Endothelial cell of umbilical vein (primary cell): ENCODE measurements at regions not wholly inside any gene's neighbourhood (a gene's known extent, or its start where the extent isn't known, plus 50 kb on each side); places are given as distances from the start of the nearest gene placed in this dataset.
A peak's percentile ranks its signal among the peaks of the same experiment; 100 is the strongest.

Experiments
- BruUV-seq: library from RNA; stranded (reverse); fragments of 400-500 nt; replicated peaks from 2 replicates; lab custom pipeline; 2021; lab: Mats Ljungman, UMichigan
- CTCF ChIA-PET: fragments of 300-600, 350-600 bp; sonication (Branson Sonifier 250); formaldehyde crosslinking; loops from one replicate; lab custom pipeline; 2021; ENCODE audit warnings: antibody characterized with exemption, inconsistent platforms; lab: Charles Lee
- POLR2A ChIA-PET: fragments of 300-600, 350-600 bp; sonication (Branson Sonifier 250); formaldehyde crosslinking; loops from one replicate; lab custom pipeline; 2021; ENCODE audit warnings: antibody characterized with exemption, inconsistent platforms; lab: Charles Lee
- DNase-seq: peaks from one replicate; pipeline ENCODE4 v3.0.0-alpha.2; 2011; ENCODE audit warnings: low read depth, low spot score
- FAIRE-seq: peaks from 2 replicates; lab custom pipeline; 2011; peaks lifted over from hg19 to GRCh38; lab: Jason Lieb, UNC
- H2AFZ ChIP-seq: 2 replicates; pipeline ENCODE4 v1.6.0; 2012; ENCODE audit warnings: low read depth, low read length, control low read depth, inconsistent platforms
- H3K27ac ChIP-seq: 2 replicates; pipeline ENCODE4 v1.5.1; 2011; ENCODE audit warnings: low read depth, mild to moderate bottlenecking, control low read depth, low read length, moderate library complexity; ENCODE audit not compliant: insufficient read depth
- H3K27me3 ChIP-seq, 2 experiments: 2 replicates each; pipeline versions ENCODE4 v1.6.0 to v1.6.1; 2011; ENCODE audit warnings: low read length in 2 of 2, mixed read lengths in 1 of 2; ENCODE audit not compliant: control insufficient read depth in 2 of 2, insufficient read depth in 2 of 2
- H3K36me3 ChIP-seq, 2 experiments: 2 replicates in 1 of 2; 3 replicates in 1 of 2; pipeline ENCODE4 v1.5.1; 2011; ENCODE audit warnings: low read length in 2 of 2, mild to moderate bottlenecking in 1 of 2, moderate library complexity in 1 of 2; ENCODE audit not compliant: control insufficient read depth in 2 of 2, insufficient read depth in 2 of 2; ENCODE audit errors: extremely low read depth in 1 of 2
- H3K4me1 ChIP-seq: 3 replicates; pipeline ENCODE4 v1.5.1; 2011; ENCODE audit warnings: mild to moderate bottlenecking, low read length; ENCODE audit not compliant: control insufficient read depth, insufficient read depth; ENCODE audit errors: extremely low read depth
- H3K4me2 ChIP-seq: 2 replicates; pipeline ENCODE4 v1.6.1; 2011; ENCODE audit warnings: low read length, control low read depth, mixed read lengths; ENCODE audit not compliant: insufficient read depth
- H3K4me3 ChIP-seq, 3 experiments: fragments of 200-600 bp in 1 of 3; sonication (generic), shearing (Covaris generic) in 1 of 3; replicated peaks in 1 of 3; 2 replicates each; pipeline ENCODE4 v1.5.1; 2011 to 2016; ENCODE audit warnings: control low read depth in 3 of 3, low read length in 3 of 3, mild to moderate bottlenecking in 2 of 3, inconsistent platforms in 1 of 3, low read depth in 1 of 3, moderate library complexity in 1 of 3; ENCODE audit not compliant: insufficient read depth in 1 of 3
- H3K79me2 ChIP-seq: 2 replicates; pipeline ENCODE4 v1.6.0; 2012; ENCODE audit warnings: low read length, inconsistent platforms; ENCODE audit not compliant: control insufficient read depth, insufficient read depth
- H3K9ac ChIP-seq: replicated peaks from 2 replicates; pipeline ENCODE3; 2011; ENCODE audit warnings: low read length, control low read depth; ENCODE audit not compliant: insufficient read depth; ENCODE audit errors: extremely low read depth
- H3K9me1 ChIP-seq: replicated peaks from 3 replicates; pipeline ENCODE4 v1.6.0; 2011; ENCODE audit warnings: mild to moderate bottlenecking, low read length; ENCODE audit not compliant: control insufficient read depth, insufficient read depth; ENCODE audit errors: extremely low read depth
- H3K9me3 ChIP-seq: replicated peaks from 2 replicates; pipeline ENCODE4 v1.5.1; 2012; ENCODE audit warnings: low read length, inconsistent platforms; ENCODE audit not compliant: control insufficient read depth, insufficient read depth
- H4K20me1 ChIP-seq: replicated peaks from 2 replicates; pipeline ENCODE3; 2011; ENCODE audit warnings: mild to moderate bottlenecking, low read length; ENCODE audit not compliant: control insufficient read depth, insufficient read depth; ENCODE audit errors: extremely low read depth
- CTCF ChIP-seq, 2 donors: IDR thresholded peaks; 1 replicate in 1 of 2; 2 replicates in 1 of 2; pipeline ENCODE4 v1.5.1; 2011; ENCODE audit warnings: low read length in 2 of 2, mild to moderate bottlenecking in 2 of 2, moderate library complexity in 2 of 2, control low read depth in 1 of 2, inconsistent platforms in 1 of 2, low read depth in 1 of 2; ENCODE audit not compliant: insufficient read depth in 1 of 2; ENCODE audit errors: extremely low read depth in 1 of 2
- FOS ChIP-seq: IDR thresholded peaks from 2 replicates; pipeline ENCODE4 v1.6.1; 2011; ENCODE audit warnings: mild to moderate bottlenecking, low read length, moderate library complexity, borderline replicate concordance; ENCODE audit not compliant: insufficient read depth
- GATA2 ChIP-seq: IDR thresholded peaks from 2 replicates; pipeline ENCODE4 v1.7.0; 2011; ENCODE audit warnings: low read depth, mild to moderate bottlenecking, moderate library complexity, mixed read lengths, low read length; ENCODE audit not compliant: insufficient read length, insufficient read depth
- JUN ChIP-seq: IDR thresholded peaks from 2 replicates; pipeline ENCODE4 v1.6.1; 2011; ENCODE audit warnings: borderline replicate concordance, low read depth; ENCODE audit not compliant: insufficient read length, insufficient read depth
- MAX ChIP-seq: IDR thresholded peaks from 2 replicates; pipeline ENCODE4 v1.6.1; 2011; ENCODE audit not compliant: insufficient read depth, insufficient read length
- MYC ChIP-seq: IDR thresholded peaks from one replicate; pipeline ENCODE4 v1.6.1; 2011; ENCODE audit warnings: mild to moderate bottlenecking, low read depth, low read length
- POLR2A ChIP-seq: IDR thresholded peaks from 2 replicates; pipeline ENCODE4 v1.6.1; 2012; ENCODE audit warnings: low read depth, mild to moderate bottlenecking, control low read depth, low read length
- POLR2AphosphoS5 ChIP-seq: IDR thresholded peaks from 2 replicates; pipeline ENCODE4 v1.6.1; 2012; ENCODE audit warnings: low read depth, mild to moderate bottlenecking, control low read depth, low read length, moderate library complexity; ENCODE audit not compliant: insufficient read depth
- dilution Hi-C: fragments of 300-500 bp; cut with MboI; formaldehyde crosslinking; loops from one replicate; pipeline ENCODE4 v1.15.0; 2019; ENCODE audit warnings: low sequenced_read_pairs; ENCODE audit not compliant: extremely low pct_ligation_motif_present
- intact Hi-C: fragments of 100-400 bp; cut with micrococcal nuclease; formaldehyde crosslinking; loops from one replicate; pipeline ENCODE4 v1.10.0; 2022

- Histone ChIP-seq H3K4me1 (peaks cover 52% of the 10 kb centered on the region), H3K79me2 (peaks cover 74% of the 10 kb centered on the region), H3K9me3 (no peaks in the 10 kb centered on the region), H3K4me2 (peak overlapping the region; percentile 94), H3K27ac (peak overlapping the region; percentile 95), H3K27me3 (no peaks in the 10 kb centered on the region), H3K9me1 (no peaks in the 10 kb centered on the region), H3K9ac (peak overlapping the region; percentile 92), H3K36me3 (peaks cover 0 to 4% of the 10 kb centered on the region in 2 experiments), H3K4me3 (peak overlapping the region; percentile 13 to 81 (median 37)), H4K20me1 (peaks cover 4% of the 10 kb centered on the region), H2AFZ (no peak overlapping the region)
- TSS peak; percentile 71 for BruUV-seq
- intact Hi-C loops, result no loop called here
- peak; percentile 57 for DNase-seq
- dilution Hi-C loops, result no loop called here
- CTCF ChIA-PET, result interaction anchor here (1.0 to 2.6 kb wide), 6 partner anchors 19 to 76 kb away, joined by 3 to 35 read pairs (median 5); no protein-coding TSS in a partner anchor
- POLR2A ChIA-PET, result interaction anchor here (1.1 to 2.0 kb wide), 6 partner anchors 11 to 63 kb away, joined by 3 to 6 read pairs (median 4); no protein-coding TSS in a partner anchor
- no peak for TF ChIP-seq GATA2
- TF ChIP-seq CTCF (IDR thresholded peaks at IDR 0.05; ENCODE audit: extremely low read depth in 1 of 2, insufficient read depth in 1 of 2, low read depth in 1 of 2, low read length in 2 of 2), result no peak
- peak; percentile 66 for TF ChIP-seq POLR2AphosphoS5
- TF ChIP-seq JUN, result no peak
- TF ChIP-seq FOS, result no peak
- no peak for TF ChIP-seq MAX
- TF ChIP-seq POLR2A, result no peak
- TF ChIP-seq MYC, result no peak
- FAIRE-seq, result no peak
Observed at GRCh38 chr22:46070215-46070802, 80.0 kb upstream of the PPARA start.
